ENCODE measurements at regions not wholly inside any gene's neighbourhood (a gene's known extent, or its start where the extent isn't known, plus 50 kb on each side); places are given as distances from the start of the nearest gene placed in this dataset.

DNA sequence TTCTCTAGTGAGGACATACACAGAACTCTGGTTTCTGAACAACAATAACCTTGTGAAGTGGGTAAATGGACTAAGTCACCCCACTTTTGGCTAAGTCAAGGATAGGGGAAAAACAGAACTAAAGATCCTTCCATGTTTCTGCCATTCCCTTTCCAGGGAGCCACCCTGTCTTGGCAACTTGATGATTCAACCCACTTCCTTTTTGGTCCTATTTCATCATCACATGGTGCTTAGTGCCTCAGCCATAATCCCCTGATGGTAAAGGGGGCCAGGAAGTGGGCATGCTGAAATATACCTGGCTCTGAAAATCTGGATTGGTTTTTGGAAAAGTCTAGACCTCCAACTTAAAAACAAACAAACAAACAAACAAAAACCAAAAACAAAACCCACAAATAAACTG, 206.4 kb upstream of the FOXD3 start:
- no peak overlapping the region for H3K4me2 ChIP-seq (ENCODE audit: control insufficient read depth, extremely low read depth, insufficient read depth, low read depth, low read length)
- no peak overlapping the region for H3K9ac ChIP-seq (ENCODE audit: control insufficient read depth, extremely low read depth, insufficient read depth, low read length)
- H3K27ac ChIP-seq (ENCODE audit: control insufficient read depth, insufficient read depth, low read length) = no peak overlapping the region
- no peaks in the 10 kb centered on the region for H3K4me1 ChIP-seq (ENCODE audit: control insufficient read depth, extremely low read depth, insufficient read depth, low read length)
- no peak for FAIRE-seq
- H3K79me2 ChIP-seq (ENCODE audit: control insufficient read depth, insufficient read depth, low read length) = no peaks in the 10 kb centered on the region
- H4K20me1 ChIP-seq (ENCODE audit: control insufficient read depth, extremely low read depth, insufficient read depth, low read length) = no peaks in the 10 kb centered on the region
- no peaks in the 10 kb centered on the region for H3K9me3 ChIP-seq (ENCODE audit: control insufficient read depth, low read depth, low read length)
- DNase-seq (ENCODE audit: low read depth, low spot score) = no peak
- H3K27me3 ChIP-seq (ENCODE audit: control insufficient read depth, extremely low read depth, insufficient read depth, low read length) = no peaks in the 10 kb centered on the region
- dilution Hi-C loops (cut with MboI; ENCODE audit: extremely low pct_ligation_motif_present, low sequenced_read_pairs) = no loop called here
- H2AFZ ChIP-seq (ENCODE audit: control insufficient read depth, low read length) = no peak overlapping the region
- H3K36me3 ChIP-seq (ENCODE audit: control insufficient read depth in 2 of 2, extremely low read depth in 1 of 2, insufficient read depth in 2 of 2, low read length in 2 of 2) = no peaks in the 10 kb centered on the region
- H3K9me1 ChIP-seq (ENCODE audit: control insufficient read depth, extremely low read depth, insufficient read depth, low read length) = no peaks in the 10 kb centered on the region
- H3K4me3 ChIP-seq (ENCODE audit: control insufficient read depth in 2 of 3, extremely low read depth in 1 of 3, insufficient read depth in 2 of 3, low read depth in 1 of 3, low read length in 3 of 3) = no peak overlapping the region
- TF ChIP-seq, protein P1, sequence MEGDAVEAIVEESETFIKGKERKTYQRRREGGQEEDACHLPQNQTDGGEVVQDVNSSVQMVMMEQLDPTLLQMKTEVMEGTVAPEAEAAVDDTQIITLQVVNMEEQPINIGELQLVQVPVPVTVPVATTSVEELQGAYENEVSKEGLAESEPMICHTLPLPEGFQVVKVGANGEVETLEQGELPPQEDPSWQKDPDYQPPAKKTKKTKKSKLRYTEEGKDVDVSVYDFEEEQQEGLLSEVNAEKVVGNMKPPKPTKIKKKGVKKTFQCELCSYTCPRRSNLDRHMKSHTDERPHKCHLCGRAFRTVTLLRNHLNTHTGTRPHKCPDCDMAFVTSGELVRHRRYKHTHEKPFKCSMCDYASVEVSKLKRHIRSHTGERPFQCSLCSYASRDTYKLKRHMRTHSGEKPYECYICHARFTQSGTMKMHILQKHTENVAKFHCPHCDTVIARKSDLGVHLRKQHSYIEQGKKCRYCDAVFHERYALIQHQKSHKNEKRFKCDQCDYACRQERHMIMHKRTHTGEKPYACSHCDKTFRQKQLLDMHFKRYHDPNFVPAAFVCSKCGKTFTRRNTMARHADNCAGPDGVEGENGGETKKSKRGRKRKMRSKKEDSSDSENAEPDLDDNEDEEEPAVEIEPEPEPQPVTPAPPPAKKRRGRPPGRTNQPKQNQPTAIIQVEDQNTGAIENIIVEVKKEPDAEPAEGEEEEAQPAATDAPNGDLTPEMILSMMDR (optimal IDR thresholded peaks at IDR 0.05 in 1 of 3, IDR thresholded peaks at IDR 0.05 in 1 of 3, conservative IDR thresholded peaks at IDR 0.05 in 1 of 3; ENCODE audit: extremely low read depth in 1 of 3, insufficient read depth in 2 of 3, low read length in 3 of 3) = no peak
- TF ChIP-seq EZH2 (IDR thresholded peaks at IDR 0.05; ENCODE audit: low read length) = no peak

DNA sequence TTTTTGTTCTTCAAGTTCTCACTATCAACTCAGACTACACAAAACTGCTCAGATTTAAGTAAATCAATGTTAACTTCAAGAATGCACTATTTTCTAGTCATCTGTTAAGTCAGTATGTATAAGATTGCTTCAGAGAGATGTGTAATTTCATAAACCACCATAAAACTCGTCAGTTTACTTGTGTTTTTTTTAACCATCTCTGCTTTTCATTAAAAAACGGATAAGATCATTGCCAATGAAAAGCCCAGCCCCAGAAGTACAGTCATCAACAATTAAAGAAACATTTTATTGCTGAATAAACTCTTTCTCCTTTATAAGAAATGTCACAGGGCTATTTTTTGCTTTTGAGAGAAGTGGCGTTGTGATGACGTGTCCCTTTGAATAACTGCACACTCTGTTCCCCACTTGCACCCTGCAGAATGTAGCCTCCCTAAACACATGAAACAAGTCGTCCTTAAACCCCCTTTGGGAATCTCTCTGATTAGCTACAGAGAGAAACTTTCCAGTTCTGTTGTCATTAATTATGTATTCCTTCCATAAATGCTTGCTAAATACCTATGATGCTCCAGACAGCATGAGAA, 202.7 kb upstream of the FOXD3 start:
- Histone ChIP-seq H3K4me1 (ENCODE audit: control insufficient read depth, extremely low read depth, insufficient read depth, low read length) (no peaks in the 10 kb centered on the region), H3K36me3 (ENCODE audit: control insufficient read depth in 2 of 2, extremely low read depth in 1 of 2, insufficient read depth in 2 of 2, low read length in 2 of 2) (no peaks in the 10 kb centered on the region), H3K4me2 (ENCODE audit: control insufficient read depth, extremely low read depth, insufficient read depth, low read depth, low read length) (no peak overlapping the region), H3K9ac (ENCODE audit: control insufficient read depth, extremely low read depth, insufficient read depth, low read length) (no peak overlapping the region), H3K27ac (ENCODE audit: control insufficient read depth, insufficient read depth, low read length) (no peak overlapping the region), H3K79me2 (ENCODE audit: control insufficient read depth, insufficient read depth, low read length) (no peaks in the 10 kb centered on the region), H3K27me3 (ENCODE audit: control insufficient read depth, extremely low read depth, insufficient read depth, low read length) (no peaks in the 10 kb centered on the region), H3K9me1 (ENCODE audit: control insufficient read depth, extremely low read depth, insufficient read depth, low read length) (no peaks in the 10 kb centered on the region), H4K20me1 (ENCODE audit: control insufficient read depth, extremely low read depth, insufficient read depth, low read length) (no peaks in the 10 kb centered on the region), H3K4me3 (ENCODE audit: control insufficient read depth in 2 of 3, extremely low read depth in 1 of 3, insufficient read depth in 2 of 3, low read depth in 1 of 3, low read length in 3 of 3) (no peak overlapping the region), H2AFZ (ENCODE audit: control insufficient read depth, low read length) (no peak overlapping the region), H3K9me3 (ENCODE audit: control insufficient read depth, low read depth, low read length) (no peaks in the 10 kb centered on the region)
- TF ChIP-seq, protein P1 (optimal IDR thresholded peaks at IDR 0.05 in 1 of 3, IDR thresholded peaks at IDR 0.05 in 1 of 3, conservative IDR thresholded peaks at IDR 0.05 in 1 of 3; ENCODE audit: extremely low read depth in 1 of 3, insufficient read depth in 2 of 3, low read length in 3 of 3) = no peak
- TF ChIP-seq EZH2 (IDR thresholded peaks at IDR 0.05; ENCODE audit: low read length) = no peak
- dilution Hi-C loops (cut with MboI; ENCODE audit: extremely low pct_ligation_motif_present, low sequenced_read_pairs) = no loop called here
- DNase-seq (ENCODE audit: low read depth, low spot score) (no peak), FAIRE-seq (no peak)

Measured in keratinocyte (primary cell).